ENCODE measurements at regions not wholly inside any gene's neighbourhood (a gene's known extent, or its start where the extent isn't known, plus 50 kb on each side); places are given as distances from the start of the nearest gene placed in this dataset.
"Not testable (repeated sequence)": the region's sequence is repeated elsewhere in the genome, so short reads cannot be mapped to it uniquely, and the experiment has no call there.

- H4K20me1 ChIP-seq (ENCODE audit: insufficient read depth, low read depth, low read length): no peaks in the 10 kb centered on the region
- H3K9me3 ChIP-seq (ENCODE audit: low read length): no peaks in the 10 kb centered on the region
- H3K27me3 ChIP-seq (ENCODE audit: low read length): no peaks in the 10 kb centered on the region
- no peak overlapping the region for H3K4me2 ChIP-seq (ENCODE audit: low read depth, low read length, poor library complexity, severe bottlenecking)
- H3K4me3 ChIP-seq (ENCODE audit: low read length): no peak overlapping the region
- H3K79me2 ChIP-seq (ENCODE audit: low read length): no peaks in the 10 kb centered on the region
- H3K9me2 ChIP-seq (replicated peaks; ENCODE audit: insufficient read depth, low read length): no peaks in the 10 kb centered on the region
- H3K9ac ChIP-seq (ENCODE audit: low read length): no peak overlapping the region
- no peak overlapping the region for H3K27ac ChIP-seq (ENCODE audit: low read length)
- no peak overlapping the region for H2AFZ ChIP-seq (ENCODE audit: low read length)
- H3K36me3 ChIP-seq (ENCODE audit: insufficient read depth, low read length): no peaks in the 10 kb centered on the region
- peaks cover 31% of the 10 kb centered on the region for H3K4me1 ChIP-seq (ENCODE audit: low read length)
- DNase-seq: peak; percentile 58
Measured at GRCh38 chr15:31439328-31439727, 112.7 kb downstream of the KLF13 start.

- H3K4me1 ChIP-seq (ENCODE audit: low read length): peaks cover 22% of the 10 kb centered on the region
- not testable (repeated sequence) for H4K20me1 ChIP-seq (ENCODE audit: insufficient read depth, low read depth, low read length); H2AFZ ChIP-seq (ENCODE audit: low read length); H3K9me3 ChIP-seq (ENCODE audit: low read length); H3K9me2 ChIP-seq (replicated peaks; ENCODE audit: insufficient read depth, low read length); H3K9ac ChIP-seq (ENCODE audit: low read length); H3K27ac ChIP-seq (ENCODE audit: low read length); H3K79me2 ChIP-seq (ENCODE audit: low read length); H3K36me3 ChIP-seq (ENCODE audit: insufficient read depth, low read length); H3K27me3 ChIP-seq (ENCODE audit: low read length); H3K4me3 ChIP-seq (ENCODE audit: low read length); H3K4me2 ChIP-seq (ENCODE audit: low read depth, low read length, poor library complexity, severe bottlenecking); DNase-seq
Measured at GRCh38 chr15:31440216-31440615, 113.6 kb downstream of the KLF13 start.

DNA sequence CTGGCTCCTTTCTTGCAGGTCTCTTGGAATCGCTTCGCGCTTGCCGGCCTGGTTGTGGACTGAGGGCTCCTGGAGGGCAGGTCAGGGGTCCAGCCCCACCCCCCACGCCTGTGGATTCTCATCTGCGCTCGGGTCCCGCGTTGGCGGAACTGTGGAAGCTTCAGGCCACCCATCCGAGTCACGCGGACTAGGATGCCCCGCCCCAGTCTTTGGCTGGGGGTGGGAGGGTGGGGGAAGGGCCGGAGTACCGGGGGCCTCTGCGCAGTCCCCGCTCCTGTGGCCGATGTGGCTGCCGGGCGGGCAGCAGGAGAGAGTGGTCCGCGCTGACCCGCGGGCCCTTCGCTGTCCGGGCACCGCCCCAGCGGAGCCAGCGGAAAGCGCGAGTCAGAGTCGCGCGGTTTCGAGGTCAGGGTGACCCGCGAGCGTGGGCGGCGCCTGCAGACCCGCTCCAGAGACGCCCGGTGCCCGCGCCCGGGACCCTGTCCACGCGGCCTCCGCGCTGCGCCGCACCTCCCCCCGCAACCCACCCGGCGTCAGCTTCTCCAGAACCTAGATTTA, 114.2 kb downstream of the KLF13 start:
- no peaks in the 10 kb centered on the region for H3K79me2 ChIP-seq (ENCODE audit: low read length)
- no peaks in the 10 kb centered on the region for H4K20me1 ChIP-seq (ENCODE audit: insufficient read depth, low read depth, low read length)
- H2AFZ ChIP-seq (ENCODE audit: low read length): no peak overlapping the region
- H3K9me3 ChIP-seq (ENCODE audit: low read length): no peaks in the 10 kb centered on the region
- no peak overlapping the region for H3K4me2 ChIP-seq (ENCODE audit: low read depth, low read length, poor library complexity, severe bottlenecking)
- H3K4me3 ChIP-seq (ENCODE audit: low read length): no peak overlapping the region
- no peaks in the 10 kb centered on the region for H3K36me3 ChIP-seq (ENCODE audit: insufficient read depth, low read length)
- no peaks in the 10 kb centered on the region for H3K27me3 ChIP-seq (ENCODE audit: low read length)
- no peak overlapping the region for H3K9ac ChIP-seq (ENCODE audit: low read length)
- no peak overlapping the region for H3K27ac ChIP-seq (ENCODE audit: low read length)
- no peak for DNase-seq
- peaks cover 16% of the 10 kb centered on the region for H3K4me1 ChIP-seq (ENCODE audit: low read length)
- no peaks in the 10 kb centered on the region for H3K9me2 ChIP-seq (replicated peaks; ENCODE audit: insufficient read depth, low read length)

DNA sequence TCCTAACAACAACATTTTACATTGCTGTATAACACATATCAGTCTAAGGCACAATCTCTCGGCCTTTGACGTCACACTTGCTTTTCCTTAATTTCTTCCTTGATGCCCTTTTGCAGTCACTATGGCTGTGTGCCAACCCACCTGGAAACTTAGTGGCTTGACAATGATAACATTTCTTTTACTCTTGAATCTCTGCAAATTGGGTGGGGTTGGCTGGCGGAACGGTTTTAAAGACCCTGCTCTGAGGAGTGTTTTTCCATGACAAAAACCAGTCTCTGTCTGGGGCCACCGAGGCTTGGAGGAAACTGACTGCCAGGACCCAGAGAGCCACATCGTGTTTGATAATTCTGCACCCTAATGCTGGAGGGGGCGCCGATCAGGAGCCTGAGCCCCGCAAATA, 115.6 kb downstream of the KLF13 start:
- no peak for DNase-seq
- no peak overlapping the region for H3K27ac ChIP-seq (ENCODE audit: low read length)
- no peak overlapping the region for H2AFZ ChIP-seq (ENCODE audit: low read length)
- no peaks in the 10 kb centered on the region for H3K79me2 ChIP-seq (ENCODE audit: low read length)
- no peaks in the 10 kb centered on the region for H3K9me2 ChIP-seq (replicated peaks; ENCODE audit: insufficient read depth, low read length)
- H3K9me3 ChIP-seq (ENCODE audit: low read length): no peaks in the 10 kb centered on the region
- H3K4me1 ChIP-seq (ENCODE audit: low read length): peaks cover 11% of the 10 kb centered on the region
- H3K27me3 ChIP-seq (ENCODE audit: low read length): no peaks in the 10 kb centered on the region
- H4K20me1 ChIP-seq (ENCODE audit: insufficient read depth, low read depth, low read length): no peaks in the 10 kb centered on the region
- H3K4me2 ChIP-seq (ENCODE audit: low read depth, low read length, poor library complexity, severe bottlenecking): no peak overlapping the region
- no peaks in the 10 kb centered on the region for H3K36me3 ChIP-seq (ENCODE audit: insufficient read depth, low read length)
- no peak overlapping the region for H3K4me3 ChIP-seq (ENCODE audit: low read length)
- no peak overlapping the region for H3K9ac ChIP-seq (ENCODE audit: low read length)

DNA sequence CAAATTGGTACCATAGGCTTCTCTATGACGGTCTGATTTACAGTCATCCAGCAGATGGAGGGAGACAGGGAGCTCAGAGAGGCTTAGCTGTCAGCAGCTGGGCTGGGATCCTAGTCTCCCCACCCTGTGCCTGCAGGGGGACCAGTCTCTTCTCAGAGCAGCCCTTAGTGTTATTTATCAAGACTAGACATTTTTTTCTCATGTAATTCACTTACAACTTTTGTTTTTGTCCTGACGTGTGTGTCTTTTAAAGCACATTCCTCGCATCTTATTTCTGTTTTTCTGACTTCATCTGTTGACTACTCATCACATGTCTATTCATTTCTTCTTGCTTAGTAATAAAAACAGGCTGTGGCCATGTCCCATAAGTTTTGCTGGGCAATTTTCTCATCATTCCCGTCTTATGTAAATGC, 116.1 kb downstream of the KLF13 start:
- H3K9me2 ChIP-seq (replicated peaks; ENCODE audit: insufficient read depth, low read length): no peaks in the 10 kb centered on the region
- H3K9me3 ChIP-seq (ENCODE audit: low read length): no peaks in the 10 kb centered on the region
- no peaks in the 10 kb centered on the region for H3K27me3 ChIP-seq (ENCODE audit: low read length)
- no peak overlapping the region for H2AFZ ChIP-seq (ENCODE audit: low read length)
- H3K4me2 ChIP-seq (ENCODE audit: low read depth, low read length, poor library complexity, severe bottlenecking): no peak overlapping the region
- H3K4me3 ChIP-seq (ENCODE audit: low read length): no peak overlapping the region
- peaks cover 7% of the 10 kb centered on the region for H3K4me1 ChIP-seq (ENCODE audit: low read length)
- no peaks in the 10 kb centered on the region for H3K79me2 ChIP-seq (ENCODE audit: low read length)
- H3K9ac ChIP-seq (ENCODE audit: low read length): no peak overlapping the region
- no peaks in the 10 kb centered on the region for H3K36me3 ChIP-seq (ENCODE audit: insufficient read depth, low read length)
- no peak for DNase-seq
- H3K27ac ChIP-seq (ENCODE audit: low read length): no peak overlapping the region
- no peaks in the 10 kb centered on the region for H4K20me1 ChIP-seq (ENCODE audit: insufficient read depth, low read depth, low read length)

- no peaks in the 10 kb centered on the region for H4K20me1 ChIP-seq (ENCODE audit: insufficient read depth, low read depth, low read length)
- H3K9me2 ChIP-seq (replicated peaks; ENCODE audit: insufficient read depth, low read length): no peaks in the 10 kb centered on the region
- no peaks in the 10 kb centered on the region for H3K27me3 ChIP-seq (ENCODE audit: low read length)
- no peaks in the 10 kb centered on the region for H3K79me2 ChIP-seq (ENCODE audit: low read length)
- no peak overlapping the region for H2AFZ ChIP-seq (ENCODE audit: low read length)
- H3K4me1 ChIP-seq (ENCODE audit: low read length): peaks cover 5% of the 10 kb centered on the region; the same call in 1 of the 2 replicates
- no peak overlapping the region for H3K4me2 ChIP-seq (ENCODE audit: low read depth, low read length, poor library complexity, severe bottlenecking)
- no peak for DNase-seq
- H3K9me3 ChIP-seq (ENCODE audit: low read length): no peaks in the 10 kb centered on the region
- H3K36me3 ChIP-seq (ENCODE audit: insufficient read depth, low read length): no peaks in the 10 kb centered on the region
- no peak overlapping the region for H3K9ac ChIP-seq (ENCODE audit: low read length)
- no peak overlapping the region for H3K4me3 ChIP-seq (ENCODE audit: low read length)
- H3K27ac ChIP-seq (ENCODE audit: low read length): no peak overlapping the region
Measured at GRCh38 chr15:31444844-31445243, 118.2 kb downstream of the KLF13 start.

DNA sequence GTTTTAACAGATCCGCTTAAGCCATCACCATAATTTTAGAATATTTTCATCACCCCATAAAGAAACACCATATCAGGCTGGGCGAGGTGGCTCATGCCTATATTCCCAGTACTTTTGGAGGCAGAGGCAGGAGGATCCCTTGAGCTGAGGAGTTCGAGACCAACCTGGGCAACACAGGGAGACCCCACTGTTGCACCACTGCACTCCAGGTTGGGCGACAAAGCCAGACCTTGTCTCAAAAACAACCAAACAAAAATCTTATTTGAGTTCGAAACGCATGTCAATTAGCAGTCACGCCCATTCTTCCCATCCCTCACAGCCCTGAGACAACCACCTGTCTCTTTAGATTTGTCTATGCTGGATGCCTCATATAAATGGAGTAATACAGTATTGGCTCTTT, 119.9 kb downstream of the KLF13 start:
- Histone ChIP-seq H3K4me2 (ENCODE audit: low read depth, low read length, poor library complexity, severe bottlenecking) (no peak overlapping the region), H3K4me3 (ENCODE audit: low read length) (no peak overlapping the region), H2AFZ (ENCODE audit: low read length) (no peak overlapping the region), H3K27ac (ENCODE audit: low read length) (no peak overlapping the region), H3K9me3 (ENCODE audit: low read length) (no peaks in the 10 kb centered on the region), H4K20me1 (ENCODE audit: insufficient read depth, low read depth, low read length) (no peaks in the 10 kb centered on the region), H3K27me3 (ENCODE audit: low read length) (no peaks in the 10 kb centered on the region), H3K9me2 (replicated peaks; ENCODE audit: insufficient read depth, low read length) (no peaks in the 10 kb centered on the region), H3K9ac (ENCODE audit: low read length) (no peak overlapping the region), H3K79me2 (ENCODE audit: low read length) (no peaks in the 10 kb centered on the region), H3K36me3 (ENCODE audit: insufficient read depth, low read length) (no peaks in the 10 kb centered on the region), H3K4me1 (ENCODE audit: low read length) (peaks cover 5% of the 10 kb centered on the region; the same call in 1 of the 2 replicates)
- no peak for DNase-seq

GRCh38 chr15:31447931-31448634, 121.4 kb downstream of the KLF13 start:
- H3K36me3 ChIP-seq (ENCODE audit: insufficient read depth, low read length): no peaks in the 10 kb centered on the region
- H3K9me3 ChIP-seq (ENCODE audit: low read length): no peaks in the 10 kb centered on the region
- no peaks in the 10 kb centered on the region for H3K9me2 ChIP-seq (replicated peaks; ENCODE audit: insufficient read depth, low read length)
- no peak overlapping the region for H3K9ac ChIP-seq (ENCODE audit: low read length)
- H3K79me2 ChIP-seq (ENCODE audit: low read length): no peaks in the 10 kb centered on the region
- H3K27ac ChIP-seq (ENCODE audit: low read length): no peak overlapping the region
- H3K27me3 ChIP-seq (ENCODE audit: low read length): no peaks in the 10 kb centered on the region
- DNase-seq: no peak
- H3K4me2 ChIP-seq (ENCODE audit: low read depth, low read length, poor library complexity, severe bottlenecking): no peak overlapping the region
- H4K20me1 ChIP-seq (ENCODE audit: insufficient read depth, low read depth, low read length): no peaks in the 10 kb centered on the region
- H3K4me1 ChIP-seq (ENCODE audit: low read length): peaks cover 6% of the 10 kb centered on the region; the same call in 1 of the 2 replicates
- H2AFZ ChIP-seq (ENCODE audit: low read length): no peak overlapping the region
- H3K4me3 ChIP-seq (ENCODE audit: low read length): no peak overlapping the region
